H1 (cell line): ENCODE measurements at regions not wholly inside any gene's neighbourhood (a gene's known extent, or its start where the extent isn't known, plus 50 kb on each side); places are given as distances from the start of the nearest gene placed in this dataset.

ENCODE experiments used
- CTCF ChIA-PET: fragments of 300-600 bp; sonication (Branson Sonifier 250); formaldehyde crosslinking; loops from one replicate; lab custom pipeline; 2021; ENCODE audit not compliant: partially characterized antibody; lab: Charles Lee
- POLR2A ChIA-PET: fragments of 300-600 bp; sonication (Branson Sonifier 250); formaldehyde crosslinking; loops from one replicate; lab custom pipeline; 2021; ENCODE audit warnings: inconsistent platforms; ENCODE audit not compliant: partially characterized antibody; lab: Charles Lee
- DNase-seq, 2 experiments: peaks; one replicate each; pipeline versions ENCODE4 v3.0.0 to v3.0.0-alpha.2; 2010 to 2022; ENCODE audit warnings: low spot score in 2 of 2, low read depth in 1 of 2, mixed read lengths in 1 of 2
- FAIRE-seq: peaks from 2 replicates; lab custom pipeline; 2011; peaks lifted over from hg19 to GRCh38; lab: Jason Lieb, UNC
- H2AFZ ChIP-seq: 2 replicates; pipeline ENCODE4 v1.8.1; 2012; ENCODE audit warnings: low read length, inconsistent platforms
- H2AK5ac ChIP-seq: 2 replicates; pipeline ENCODE4 v1.6.1; 2013; ENCODE audit warnings: low read depth, low read length
- H2BK120ac ChIP-seq: replicated peaks from 2 replicates; pipeline ENCODE3; 2013; ENCODE audit warnings: low read depth, low read length, inconsistent platforms
- H2BK12ac ChIP-seq: 2 replicates; pipeline ENCODE4 v1.6.1; 2013; ENCODE audit warnings: low read depth, low read length
- H2BK15ac ChIP-seq: 2 replicates; pipeline ENCODE4 v1.6.1; 2013; ENCODE audit warnings: low read length
- H2BK20ac ChIP-seq: 2 replicates; pipeline ENCODE4 v1.6.1; 2013; ENCODE audit warnings: low read length
- H2BK5ac ChIP-seq: 2 replicates; pipeline ENCODE4 v1.6.1; 2013; ENCODE audit warnings: low read depth, low read length
- H3K14ac ChIP-seq: 2 replicates; pipeline ENCODE4 v1.6.1; 2013; ENCODE audit warnings: inconsistent platforms; ENCODE audit not compliant: insufficient read length
- H3K18ac ChIP-seq: 2 replicates; pipeline ENCODE4 v1.6.1; 2013; ENCODE audit warnings: low read length; ENCODE audit errors: extremely low read depth
- H3K23ac ChIP-seq: 2 replicates; pipeline ENCODE4 v1.6.1; 2013; ENCODE audit warnings: inconsistent platforms; ENCODE audit not compliant: insufficient read length
- H3K23me2 ChIP-seq: 2 replicates; pipeline ENCODE4 v1.6.1; 2013; ENCODE audit warnings: low read depth, low read length
- H3K27ac ChIP-seq: 2 replicates; pipeline ENCODE4 v1.6.1; 2011; ENCODE audit warnings: low read depth, low read length, inconsistent platforms
- H3K27me3 ChIP-seq, 4 experiments: replicated peaks in 1 of 4; 1 replicate in 1 of 4; 2 replicates in 3 of 4; pipeline versions ENCODE4 v1.6.1 to v1.8.1; 2011 to 2013; ENCODE audit warnings: low read length in 3 of 4, mild to moderate bottlenecking in 3 of 4, inconsistent platforms in 2 of 4, mixed read lengths in 2 of 4, moderate library complexity in 1 of 4; ENCODE audit not compliant: control insufficient read depth in 3 of 4, insufficient read depth in 3 of 4; ENCODE audit errors: extremely low read depth in 1 of 4
- H3K36me3 ChIP-seq, 4 experiments: 2 replicates each; pipeline versions ENCODE4 v1.6.1 to v1.8.1; 2011 to 2013; ENCODE audit warnings: mild to moderate bottlenecking in 4 of 4, low read length in 3 of 4, moderate library complexity in 2 of 4, control low read depth in 1 of 4, inconsistent platforms in 1 of 4; ENCODE audit not compliant: insufficient read depth in 4 of 4, control insufficient read depth in 2 of 4
- H3K4ac ChIP-seq: replicated peaks from 2 replicates; pipeline ENCODE3; 2013; ENCODE audit warnings: low read length, low read depth, mixed read lengths, inconsistent platforms; ENCODE audit not compliant: insufficient read length
- H3K4me1 ChIP-seq, 4 experiments: replicated peaks in 1 of 4; 1 replicate in 1 of 4; 2 replicates in 3 of 4; pipeline versions ENCODE4 v1.6.1 to v1.8.1; 2011 to 2013; ENCODE audit warnings: low read length in 3 of 4, inconsistent platforms in 2 of 4, mixed read lengths in 1 of 4; ENCODE audit not compliant: insufficient read depth in 4 of 4, control insufficient read depth in 3 of 4
- H3K4me2 ChIP-seq, 2 experiments: 2 replicates each; pipeline versions ENCODE4 v1.6.1 to v1.8.1; 2011 to 2013; ENCODE audit warnings: low read depth in 2 of 2, low read length in 2 of 2, control low read depth in 1 of 2, inconsistent platforms in 1 of 2, mild to moderate bottlenecking in 1 of 2; ENCODE audit not compliant: insufficient read depth in 1 of 2
- H3K4me3 ChIP-seq, 4 experiments: fragments of 200-600, 300-600 bp in 1 of 4; sonication (generic), shearing (Covaris generic), sonication (Bioruptor Twin) in 1 of 4; 2 replicates each; pipeline versions ENCODE4 v1.5.1 to v1.8.1; 2011 to 2016; ENCODE audit warnings: low read length in 4 of 4, low read depth in 3 of 4, control low read depth in 2 of 4, inconsistent platforms in 2 of 4, mild to moderate bottlenecking in 2 of 4, mixed read lengths in 1 of 4, moderate library complexity in 1 of 4; ENCODE audit not compliant: insufficient read depth in 2 of 4; ENCODE audit errors: extremely low read depth in 1 of 4
- H3K56ac ChIP-seq: replicated peaks from 2 replicates; pipeline ENCODE3; 2013; ENCODE audit warnings: low read depth, mild to moderate bottlenecking, mixed read lengths, low read length, inconsistent platforms; ENCODE audit not compliant: insufficient read length
- H3K79me1 ChIP-seq: 2 replicates; pipeline ENCODE4 v1.6.1; 2013; ENCODE audit warnings: low read depth, low read length, control low read depth
- H3K79me2 ChIP-seq, 2 experiments: 2 replicates each; pipeline versions ENCODE4 v1.6.1 to v1.8.1; 2012 to 2013; ENCODE audit warnings: low read length in 2 of 2, mild to moderate bottlenecking in 2 of 2, inconsistent platforms in 1 of 2; ENCODE audit not compliant: insufficient read depth in 2 of 2, control insufficient read depth in 1 of 2
- H3K9ac ChIP-seq, 4 experiments: replicated peaks in 1 of 4; 1 replicate in 1 of 4; 2 replicates in 3 of 4; pipeline versions ENCODE4 v1.6.1 to v1.8.1; 2011 to 2013; ENCODE audit warnings: low read depth in 3 of 4, low read length in 3 of 4, control low read depth in 2 of 4, mild to moderate bottlenecking in 2 of 4, moderate library complexity in 2 of 4, inconsistent platforms in 1 of 4; ENCODE audit errors: extremely low read depth in 1 of 4
- H3K9me3 ChIP-seq, 2 experiments: 2 replicates each; pipeline versions ENCODE4 v1.6.1 to v1.8.1; 2012 to 2013; ENCODE audit warnings: mild to moderate bottlenecking in 2 of 2, moderate library complexity in 2 of 2, control low read depth in 1 of 2, inconsistent platforms in 1 of 2, low read depth in 1 of 2, low read length in 1 of 2, mixed read lengths in 1 of 2; ENCODE audit not compliant: insufficient read depth in 2 of 2
- H4K20me1 ChIP-seq, 2 experiments: replicated peaks in 1 of 2; 2 replicates each; pipeline versions ENCODE3 to v1.8.1; 2011 to 2013; ENCODE audit warnings: inconsistent platforms in 2 of 2, low read length in 2 of 2, mild to moderate bottlenecking in 1 of 2; ENCODE audit not compliant: insufficient read depth in 2 of 2, control insufficient read depth in 1 of 2
- H4K5ac ChIP-seq: 2 replicates; pipeline ENCODE4 v1.6.1; 2013; ENCODE audit warnings: low read length, low read depth, mixed read lengths, inconsistent platforms; ENCODE audit not compliant: insufficient read length
- H4K8ac ChIP-seq: 2 replicates; pipeline ENCODE4 v1.8.0; 2013; ENCODE audit warnings: mild to moderate bottlenecking, moderate library complexity, low read length, inconsistent platforms; ENCODE audit not compliant: insufficient read depth; ENCODE audit errors: extremely low read depth
- H4K91ac ChIP-seq: replicated peaks from 2 replicates; pipeline ENCODE3; 2013; ENCODE audit warnings: low read length, mixed read lengths, inconsistent platforms; ENCODE audit not compliant: insufficient read length
- BACH1 ChIP-seq: IDR thresholded peaks from 2 replicates; pipeline ENCODE4 v1.6.1; 2012; ENCODE audit warnings: low read length, improper control_type of control experiment
- JUND ChIP-seq: IDR thresholded peaks from 2 replicates; pipeline ENCODE4 v1.6.1; 2011; ENCODE audit warnings: mild to moderate bottlenecking, improper control_type of control experiment, low read length
- PHF8 ChIP-seq: fragments of 200-600 bp; sonication (generic); conservative IDR thresholded peaks from 2 replicates; pipeline ENCODE4 v1.7.1; 2012; ENCODE audit warnings: low read depth, mild to moderate bottlenecking, inconsistent platforms, low read length, moderate library complexity
- POLR2A ChIP-seq, 2 experiments: IDR thresholded peaks; 1 replicate in 1 of 2; 2 replicates in 1 of 2; pipeline ENCODE4 v1.6.1; 2011; ENCODE audit warnings: low read depth in 2 of 2, low read length in 2 of 2, mild to moderate bottlenecking in 2 of 2; ENCODE audit errors: control extremely low read depth in 1 of 2
- SAP30 ChIP-seq: fragments of 300-600 bp; sonication (generic); IDR thresholded peaks from 2 replicates; pipeline ENCODE4 v1.7.1; 2012; ENCODE audit warnings: low read length, moderate library complexity, mild to moderate bottlenecking, inconsistent platforms; ENCODE audit not compliant: insufficient read depth, insufficient replicate concordance
- SIRT6 ChIP-seq: IDR thresholded peaks from one replicate; pipeline ENCODE4 v1.7.1; 2012; ENCODE audit warnings: low read length, inconsistent platforms
- WGBS, 2 experiments: shearing (Covaris generic) in 1 of 2; methylation state at CpG; one replicate each; pipeline versions ENCODE4 v1.1.6 to v1.1.7; 2013 to 2015; ENCODE audit warnings: low lambda C conversion rate in 2 of 2, mixed read lengths in 2 of 2, inconsistent platforms in 1 of 2, low coverage in 1 of 2, missing lambda C conversion rate in 1 of 2; ENCODE audit not compliant: insufficient replicate concordance in 2 of 2, insufficient coverage in 1 of 2, insufficient read length in 1 of 2; ENCODE audit errors: extremely low coverage in 1 of 2, missing lambda C conversion rate in 1 of 2; 5-methylcytosine and 5-hydroxymethylcytosine counted together

DNA sequence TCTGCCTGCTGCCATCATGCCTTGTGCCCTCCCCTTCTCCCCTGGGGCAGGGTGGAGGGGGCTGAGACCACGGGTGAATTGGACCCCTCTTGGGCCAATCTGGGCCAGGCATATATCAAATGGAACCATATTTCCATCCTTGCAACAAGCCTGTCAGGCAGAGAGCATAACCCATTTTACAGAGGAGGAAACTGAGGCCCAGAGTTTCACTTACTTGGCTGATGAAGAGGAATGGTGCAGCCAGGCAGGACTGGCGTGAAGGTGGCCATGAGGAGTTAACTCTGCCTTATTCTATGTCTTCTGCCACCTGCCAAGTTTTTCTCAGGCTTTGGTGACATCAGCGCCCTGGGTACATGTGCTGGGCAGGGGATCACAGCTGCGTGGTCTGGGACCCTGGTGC lies 155.5 kb upstream of the PCBD1 start:
- Histone ChIP-seq H3K4me2 (no peak overlapping the region), H3K23ac (no peak overlapping the region), H2BK15ac (no peak overlapping the region), H4K5ac (no peak overlapping the region), H3K4ac (no peak overlapping the region), H3K36me3 (no peaks in the 10 kb centered on the region), H3K56ac (no peak overlapping the region), H2AFZ (no peak overlapping the region), H3K79me1 (no peaks in the 10 kb centered on the region), H2BK12ac (no peak overlapping the region), H3K27ac (no peak overlapping the region), H3K4me1 (peaks cover 0 to 3% (median 0%) of the 10 kb centered on the region in 4 experiments; a peak in 1 of 7 replicates), H3K9me3 (no peaks in the 10 kb centered on the region), H2BK120ac (no peak overlapping the region), H2AK5ac (no peak overlapping the region), H3K79me2 (no peaks in the 10 kb centered on the region), H4K20me1 (no peaks in the 10 kb centered on the region), H3K4me3 (no peak overlapping the region), H2BK5ac (no peak overlapping the region), H2BK20ac (no peak overlapping the region), H3K18ac (no peak overlapping the region), H3K27me3 (no peaks in the 10 kb centered on the region), H3K14ac (no peak overlapping the region), H3K9ac (no peak overlapping the region), H3K23me2 (no peaks in the 10 kb centered on the region), H4K8ac (no peak overlapping the region), H4K91ac (no peak overlapping the region)
- CTCF ChIA-PET: interaction anchor here (0.6 to 3.0 kb wide), 3 partner anchors 12 to 176 kb away, joined by 3 to 24 read pairs (median 3); no protein-coding TSS in a partner anchor
- DNase-seq: no peak
- FAIRE-seq: no peak
- WGBS, 2 experiments: 81% methylated on average over 4 of the region's 4 CpGs; no CpG with 5 or more reads in 1 of the 2 experiments
- POLR2A ChIA-PET: no interaction called here
- no peak for TF ChIP-seq SAP30
- no peak for TF ChIP-seq PHF8
- no peak for TF ChIP-seq BACH1
- no peak for TF ChIP-seq SIRT6
- no peak for TF ChIP-seq POLR2A (IDR thresholded peaks at IDR 0.05; ENCODE audit: control extremely low read depth in 1 of 2, low read depth in 2 of 2, low read length in 2 of 2)
- no peak for TF ChIP-seq JUND
